HEK293 (cell line): ENCODE measurements at regions not wholly inside any gene's neighbourhood (a gene's known extent, or its start where the extent isn't known, plus 50 kb on each side); places are given as distances from the start of the nearest gene placed in this dataset.

ENCODE experiments used
- EGR2 ChIP-seq: fragments of 450-650 bp; formaldehyde crosslinking; IDR thresholded peaks from 2 replicates; pipeline ENCODE4 v1.5.1; 2016; ENCODE audit warnings: low read depth, missing biosample characterization, missing genetic modification characterization
- REPIN1 ChIP-seq: fragments of 450-650 bp; formaldehyde crosslinking; IDR thresholded peaks from 2 replicates; pipeline ENCODE4 v1.5.1; 2017; ENCODE audit warnings: missing biosample characterization, missing genetic modification characterization, low read depth
- SALL2 ChIP-seq: fragments of 450-650 bp; formaldehyde crosslinking; IDR thresholded peaks from 2 replicates; pipeline ENCODE4 v1.5.0; 2017; ENCODE audit warnings: missing biosample characterization, mild to moderate bottlenecking, missing genetic modification characterization, borderline replicate concordance
- SCRT1 ChIP-seq: fragments of 450-650 bp; formaldehyde crosslinking; IDR thresholded peaks from 2 replicates; pipeline ENCODE4 v1.5.1; 2016; ENCODE audit warnings: missing biosample characterization, missing genetic modification characterization, borderline replicate concordance
- SP7 ChIP-seq: fragments of 450-650 bp; formaldehyde crosslinking; IDR thresholded peaks from 2 replicates; pipeline ENCODE4 v1.5.1; 2016; ENCODE audit warnings: missing biosample characterization, missing genetic modification characterization
- ZBTB1 ChIP-seq: fragments of 450-650 bp; formaldehyde crosslinking; IDR thresholded peaks from 2 replicates; pipeline ENCODE4 v1.5.1; 2016; ENCODE audit warnings: missing biosample characterization, missing genetic modification characterization
- ZBTB17 ChIP-seq: fragments of 450-650 bp; formaldehyde crosslinking; IDR thresholded peaks from 2 replicates; pipeline ENCODE4 v1.5.1; 2016; ENCODE audit warnings: missing biosample characterization, missing genetic modification characterization
- ZBTB44 ChIP-seq: fragments of 450-650 bp; IDR thresholded peaks from 2 replicates; pipeline ENCODE4 v1.5.1; 2018; ENCODE audit warnings: missing biosample characterization, mild to moderate bottlenecking, missing genetic modification characterization
- ZFHX2 ChIP-seq: fragments of 450-650 bp; formaldehyde crosslinking; conservative IDR thresholded peaks from 2 replicates; pipeline ENCODE4 v1.5.1; 2016; ENCODE audit warnings: missing biosample characterization, missing genetic modification characterization
- ZNF133 ChIP-seq: fragments of 450-650 bp; formaldehyde crosslinking; IDR thresholded peaks from 2 replicates; pipeline ENCODE4 v1.5.1; 2016; ENCODE audit warnings: missing biosample characterization, missing genetic modification characterization
- ZNF157 ChIP-seq: fragments of 450-650 bp; formaldehyde crosslinking; IDR thresholded peaks from 2 replicates; pipeline ENCODE4 v1.5.1; 2016; ENCODE audit warnings: missing biosample characterization, missing genetic modification characterization
- ZNF350 ChIP-seq: fragments of 450-650 bp; formaldehyde crosslinking; IDR thresholded peaks from 2 replicates; pipeline ENCODE4 v1.5.0; 2017; ENCODE audit warnings: missing biosample characterization, mild to moderate bottlenecking, missing genetic modification characterization
- ZNF449 ChIP-seq: fragments of 450-650 bp; formaldehyde crosslinking; IDR thresholded peaks from 2 replicates; pipeline ENCODE4 v1.5.1; 2017; ENCODE audit warnings: missing biosample characterization, mild to moderate bottlenecking, missing genetic modification characterization, moderate library complexity
- ZNF48 ChIP-seq: fragments of 450-650 bp; formaldehyde crosslinking; IDR thresholded peaks from 2 replicates; pipeline ENCODE4 v1.5.1; 2016; ENCODE audit warnings: missing biosample characterization, missing genetic modification characterization
- ZNF560 ChIP-seq: fragments of 450-650 bp; formaldehyde crosslinking; IDR thresholded peaks from 2 replicates; pipeline ENCODE4 v1.5.1; 2017; ENCODE audit warnings: missing biosample characterization, missing genetic modification characterization, borderline replicate concordance
- ZNF580 ChIP-seq: fragments of 450-650 bp; formaldehyde crosslinking; IDR thresholded peaks from 2 replicates; pipeline ENCODE4 v1.5.1; 2016; ENCODE audit warnings: missing biosample characterization, missing genetic modification characterization
- ZNF610 ChIP-seq: fragments of 450-650 bp; formaldehyde crosslinking; IDR thresholded peaks from 2 replicates; pipeline ENCODE4 v1.5.1; 2016; ENCODE audit warnings: missing biosample characterization, missing genetic modification characterization, borderline replicate concordance
- ZNF623 ChIP-seq: fragments of 450-650 bp; formaldehyde crosslinking; IDR thresholded peaks from 2 replicates; pipeline ENCODE4 v1.5.1; 2016; ENCODE audit warnings: missing biosample characterization, missing genetic modification characterization
- ZNF701 ChIP-seq: fragments of 450-650 bp; formaldehyde crosslinking; IDR thresholded peaks from 2 replicates; pipeline ENCODE4 v1.5.1; 2016; ENCODE audit warnings: missing biosample characterization, missing genetic modification characterization
- ZSCAN4 ChIP-seq: fragments of 450-650 bp; formaldehyde crosslinking; IDR thresholded peaks from 2 replicates; pipeline ENCODE4 v1.5.1; 2017; ENCODE audit warnings: missing biosample characterization, missing genetic modification characterization
- TF ChIP-seq, protein P1 (sequence below): fragments of 450-650 bp; formaldehyde crosslinking; IDR thresholded peaks from 2 replicates; pipeline ENCODE4 v1.5.1; 2016; ENCODE audit warnings: missing biosample characterization, missing genetic modification characterization
- TF ChIP-seq, protein P2 (sequence below): fragments of 450-650 bp; formaldehyde crosslinking; IDR thresholded peaks from 2 replicates; pipeline ENCODE4 v1.5.1; 2016; ENCODE audit warnings: missing biosample characterization, missing genetic modification characterization, borderline replicate concordance
- TF ChIP-seq, protein P3 (sequence below): fragments of 450-650 bp; formaldehyde crosslinking; IDR thresholded peaks from 2 replicates; pipeline ENCODE4 v1.5.1; 2017; ENCODE audit warnings: missing biosample characterization, missing genetic modification characterization

- TF ChIP-seq REPIN1 (tag by site-specific recombination) (no peak), ZNF350 (tag by site-specific recombination) (no peak), ZSCAN4 (tag by site-specific recombination) (no peak), ZBTB17 (tag by site-specific recombination) (no peak), ZNF48 (tag by site-specific recombination) (no peak), SALL2 (tag by site-specific recombination) (no peak), ZNF560 (tag by site-specific recombination) (no peak), ZNF623 (tag by site-specific recombination) (no peak), ZNF610 (no peak), ZBTB1 (tag by site-specific recombination) (no peak), ZFHX2 (no peak), SP7 (tag by site-specific recombination) (no peak), ZNF701 (tag by site-specific recombination) (no peak), ZNF133 (tag by site-specific recombination) (no peak), SCRT1 (tag by site-specific recombination) (0 out of 2 replicates have a peak, but pooled peaks have one; percentile 19), ZBTB44 (no peak), EGR2 (tag by site-specific recombination) (no peak), ZNF580 (tag by site-specific recombination) (no peak), ZNF449 (tag by site-specific recombination) (no peak), ZNF157 (tag by site-specific recombination) (no peak)
- TF ChIP-seq, protein P1, sequence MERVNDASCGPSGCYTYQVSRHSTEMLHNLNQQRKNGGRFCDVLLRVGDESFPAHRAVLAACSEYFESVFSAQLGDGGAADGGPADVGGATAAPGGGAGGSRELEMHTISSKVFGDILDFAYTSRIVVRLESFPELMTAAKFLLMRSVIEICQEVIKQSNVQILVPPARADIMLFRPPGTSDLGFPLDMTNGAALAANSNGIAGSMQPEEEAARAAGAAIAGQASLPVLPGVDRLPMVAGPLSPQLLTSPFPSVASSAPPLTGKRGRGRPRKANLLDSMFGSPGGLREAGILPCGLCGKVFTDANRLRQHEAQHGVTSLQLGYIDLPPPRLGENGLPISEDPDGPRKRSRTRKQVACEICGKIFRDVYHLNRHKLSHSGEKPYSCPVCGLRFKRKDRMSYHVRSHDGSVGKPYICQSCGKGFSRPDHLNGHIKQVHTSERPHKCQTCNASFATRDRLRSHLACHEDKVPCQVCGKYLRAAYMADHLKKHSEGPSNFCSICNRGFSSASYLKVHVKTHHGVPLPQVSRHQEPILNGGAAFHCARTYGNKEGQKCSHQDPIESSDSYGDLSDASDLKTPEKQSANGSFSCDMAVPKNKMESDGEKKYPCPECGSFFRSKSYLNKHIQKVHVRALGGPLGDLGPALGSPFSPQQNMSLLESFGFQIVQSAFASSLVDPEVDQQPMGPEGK (tag by site-specific recombination), result peak; percentile 61
- TF ChIP-seq, protein P2, sequence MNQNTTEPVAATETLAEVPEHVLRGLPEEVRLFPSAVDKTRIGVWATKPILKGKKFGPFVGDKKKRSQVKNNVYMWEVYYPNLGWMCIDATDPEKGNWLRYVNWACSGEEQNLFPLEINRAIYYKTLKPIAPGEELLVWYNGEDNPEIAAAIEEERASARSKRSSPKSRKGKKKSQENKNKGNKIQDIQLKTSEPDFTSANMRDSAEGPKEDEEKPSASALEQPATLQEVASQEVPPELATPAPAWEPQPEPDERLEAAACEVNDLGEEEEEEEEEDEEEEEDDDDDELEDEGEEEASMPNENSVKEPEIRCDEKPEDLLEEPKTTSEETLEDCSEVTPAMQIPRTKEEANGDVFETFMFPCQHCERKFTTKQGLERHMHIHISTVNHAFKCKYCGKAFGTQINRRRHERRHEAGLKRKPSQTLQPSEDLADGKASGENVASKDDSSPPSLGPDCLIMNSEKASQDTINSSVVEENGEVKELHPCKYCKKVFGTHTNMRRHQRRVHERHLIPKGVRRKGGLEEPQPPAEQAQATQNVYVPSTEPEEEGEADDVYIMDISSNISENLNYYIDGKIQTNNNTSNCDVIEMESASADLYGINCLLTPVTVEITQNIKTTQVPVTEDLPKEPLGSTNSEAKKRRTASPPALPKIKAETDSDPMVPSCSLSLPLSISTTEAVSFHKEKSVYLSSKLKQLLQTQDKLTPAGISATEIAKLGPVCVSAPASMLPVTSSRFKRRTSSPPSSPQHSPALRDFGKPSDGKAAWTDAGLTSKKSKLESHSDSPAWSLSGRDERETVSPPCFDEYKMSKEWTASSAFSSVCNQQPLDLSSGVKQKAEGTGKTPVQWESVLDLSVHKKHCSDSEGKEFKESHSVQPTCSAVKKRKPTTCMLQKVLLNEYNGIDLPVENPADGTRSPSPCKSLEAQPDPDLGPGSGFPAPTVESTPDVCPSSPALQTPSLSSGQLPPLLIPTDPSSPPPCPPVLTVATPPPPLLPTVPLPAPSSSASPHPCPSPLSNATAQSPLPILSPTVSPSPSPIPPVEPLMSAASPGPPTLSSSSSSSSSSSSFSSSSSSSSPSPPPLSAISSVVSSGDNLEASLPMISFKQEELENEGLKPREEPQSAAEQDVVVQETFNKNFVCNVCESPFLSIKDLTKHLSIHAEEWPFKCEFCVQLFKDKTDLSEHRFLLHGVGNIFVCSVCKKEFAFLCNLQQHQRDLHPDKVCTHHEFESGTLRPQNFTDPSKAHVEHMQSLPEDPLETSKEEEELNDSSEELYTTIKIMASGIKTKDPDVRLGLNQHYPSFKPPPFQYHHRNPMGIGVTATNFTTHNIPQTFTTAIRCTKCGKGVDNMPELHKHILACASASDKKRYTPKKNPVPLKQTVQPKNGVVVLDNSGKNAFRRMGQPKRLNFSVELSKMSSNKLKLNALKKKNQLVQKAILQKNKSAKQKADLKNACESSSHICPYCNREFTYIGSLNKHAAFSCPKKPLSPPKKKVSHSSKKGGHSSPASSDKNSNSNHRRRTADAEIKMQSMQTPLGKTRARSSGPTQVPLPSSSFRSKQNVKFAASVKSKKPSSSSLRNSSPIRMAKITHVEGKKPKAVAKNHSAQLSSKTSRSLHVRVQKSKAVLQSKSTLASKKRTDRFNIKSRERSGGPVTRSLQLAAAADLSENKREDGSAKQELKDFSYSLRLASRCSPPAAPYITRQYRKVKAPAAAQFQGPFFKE (tag by site-specific recombination), result no peak
- TF ChIP-seq, protein P3, sequence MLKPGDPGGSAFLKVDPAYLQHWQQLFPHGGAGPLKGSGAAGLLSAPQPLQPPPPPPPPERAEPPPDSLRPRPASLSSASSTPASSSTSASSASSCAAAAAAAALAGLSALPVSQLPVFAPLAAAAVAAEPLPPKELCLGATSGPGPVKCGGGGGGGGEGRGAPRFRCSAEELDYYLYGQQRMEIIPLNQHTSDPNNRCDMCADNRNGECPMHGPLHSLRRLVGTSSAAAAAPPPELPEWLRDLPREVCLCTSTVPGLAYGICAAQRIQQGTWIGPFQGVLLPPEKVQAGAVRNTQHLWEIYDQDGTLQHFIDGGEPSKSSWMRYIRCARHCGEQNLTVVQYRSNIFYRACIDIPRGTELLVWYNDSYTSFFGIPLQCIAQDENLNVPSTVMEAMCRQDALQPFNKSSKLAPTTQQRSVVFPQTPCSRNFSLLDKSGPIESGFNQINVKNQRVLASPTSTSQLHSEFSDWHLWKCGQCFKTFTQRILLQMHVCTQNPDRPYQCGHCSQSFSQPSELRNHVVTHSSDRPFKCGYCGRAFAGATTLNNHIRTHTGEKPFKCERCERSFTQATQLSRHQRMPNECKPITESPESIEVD (tag by site-specific recombination), result no peak
These were observed 74.4 kb upstream of the PPARA start (continued) for GRCh38 chr22:46075764-46076531.
